ENCODE measurements at regions not wholly inside any gene's neighbourhood (a gene's known extent, or its start where the extent isn't known, plus 50 kb on each side); places are given as distances from the start of the nearest gene placed in this dataset.

- H2AFZ ChIP-seq (ENCODE audit: low read length): no peak overlapping the region
- peaks cover 7% of the 10 kb centered on the region for H3K27me3 ChIP-seq (ENCODE audit: control insufficient read depth, insufficient read depth, low read length)
- no peaks in the 10 kb centered on the region for H3K36me3 ChIP-seq (ENCODE audit: control insufficient read depth, insufficient read depth, low read length)
- DNase-seq (ENCODE audit: low read depth in 2 of 2): peak; percentile 63 to 71
- H3K27ac ChIP-seq (ENCODE audit: insufficient read depth, low read length): no peak overlapping the region
- H4K20me1 ChIP-seq (ENCODE audit: control insufficient read depth, extremely low read depth, insufficient read depth, low read length): no peaks in the 10 kb centered on the region
- no peak overlapping the region for H3K4me3 ChIP-seq (replicated peaks in 1 of 4; ENCODE audit: control extremely low read depth in 1 of 4, insufficient read depth in 1 of 4, low read depth in 3 of 4, low read length in 4 of 4)
- TF ChIP-seq CTCF (conservative IDR thresholded peaks at IDR 0.05 in 1 of 2, IDR thresholded peaks at IDR 0.05 in 1 of 2; ENCODE audit: low read depth in 1 of 2, low read length in 2 of 2): no peak
- TF ChIP-seq EZH2 (IDR thresholded peaks at IDR 0.05; ENCODE audit: low read length, missing control alignments): no peak
- H3K4me1 ChIP-seq (ENCODE audit: control insufficient read depth, extremely low read depth, insufficient read depth, low read length): no peaks in the 10 kb centered on the region
- no peak overlapping the region for H3K4me2 ChIP-seq (ENCODE audit: extremely low read depth, insufficient read depth, low read length)
- no peaks in the 10 kb centered on the region for H3K79me2 ChIP-seq (ENCODE audit: control insufficient read depth, insufficient read depth, low read length)
- no peaks in the 10 kb centered on the region for H3K9me3 ChIP-seq (ENCODE audit: control insufficient read depth, insufficient read depth, low read depth, low read length)
- H3K9ac ChIP-seq (ENCODE audit: insufficient read depth, low read length): no peak overlapping the region
These were observed 60.0 kb upstream of the MNS1 start for GRCh38 chr15:56524915-56525314.

DNA sequence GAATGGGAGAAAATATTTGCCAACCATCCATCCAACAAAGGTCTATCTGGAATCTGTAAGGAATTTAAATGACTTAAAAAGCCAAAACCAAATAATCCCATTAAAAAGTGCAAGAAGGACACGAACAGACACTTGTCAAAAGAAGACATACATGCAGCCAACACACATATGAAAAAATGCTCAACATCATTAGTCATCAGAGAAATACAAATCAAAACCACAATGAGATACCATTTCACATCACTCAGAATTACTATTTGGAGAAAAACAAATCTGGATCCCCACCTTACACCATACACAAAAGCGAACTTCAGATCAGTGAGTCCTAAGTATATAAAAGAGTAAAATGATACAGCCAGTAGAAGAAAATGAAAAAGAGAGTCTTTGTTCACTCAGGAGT lies 58.6 kb upstream of the MNS1 start:
- TF ChIP-seq EZH2 (IDR thresholded peaks at IDR 0.05; ENCODE audit: low read length, missing control alignments) (no peak), CTCF (conservative IDR thresholded peaks at IDR 0.05 in 1 of 2, IDR thresholded peaks at IDR 0.05 in 1 of 2; ENCODE audit: low read depth in 1 of 2, low read length in 2 of 2) (no peak)
- H4K20me1 ChIP-seq (ENCODE audit: control insufficient read depth, extremely low read depth, insufficient read depth, low read length): no peaks in the 10 kb centered on the region
- no peak overlapping the region for H3K9ac ChIP-seq (ENCODE audit: insufficient read depth, low read length)
- no peaks in the 10 kb centered on the region for H3K79me2 ChIP-seq (ENCODE audit: control insufficient read depth, insufficient read depth, low read length)
- no peak overlapping the region for H3K4me3 ChIP-seq (replicated peaks in 1 of 4; ENCODE audit: control extremely low read depth in 1 of 4, insufficient read depth in 1 of 4, low read depth in 3 of 4, low read length in 4 of 4)
- H3K4me1 ChIP-seq (ENCODE audit: control insufficient read depth, extremely low read depth, insufficient read depth, low read length): no peaks in the 10 kb centered on the region
- no peak overlapping the region for H3K4me2 ChIP-seq (ENCODE audit: extremely low read depth, insufficient read depth, low read length)
- H2AFZ ChIP-seq (ENCODE audit: low read length): no peak overlapping the region
- DNase-seq (ENCODE audit: low read depth in 2 of 2): peak in 1 of 2 donors; percentile 23
- H3K36me3 ChIP-seq (ENCODE audit: control insufficient read depth, insufficient read depth, low read length): no peaks in the 10 kb centered on the region
- H3K27ac ChIP-seq (ENCODE audit: insufficient read depth, low read length): no peak overlapping the region
- H3K27me3 ChIP-seq (ENCODE audit: control insufficient read depth, insufficient read depth, low read length): peaks cover 5% of the 10 kb centered on the region
- no peaks in the 10 kb centered on the region for H3K9me3 ChIP-seq (ENCODE audit: control insufficient read depth, insufficient read depth, low read depth, low read length)

- TF ChIP-seq CTCF (conservative IDR thresholded peaks at IDR 0.05 in 1 of 2, IDR thresholded peaks at IDR 0.05 in 1 of 2; ENCODE audit: low read depth in 1 of 2, low read length in 2 of 2) (no peak), EZH2 (IDR thresholded peaks at IDR 0.05; ENCODE audit: low read length, missing control alignments) (no peak)
- no peak overlapping the region for H3K4me2 ChIP-seq (ENCODE audit: extremely low read depth, insufficient read depth, low read length)
- H3K9ac ChIP-seq (ENCODE audit: insufficient read depth, low read length): no peak overlapping the region
- no peak overlapping the region for H3K4me3 ChIP-seq (replicated peaks in 1 of 4; ENCODE audit: control extremely low read depth in 1 of 4, insufficient read depth in 1 of 4, low read depth in 3 of 4, low read length in 4 of 4)
- peaks cover 2% of the 10 kb centered on the region for H3K27me3 ChIP-seq (ENCODE audit: control insufficient read depth, insufficient read depth, low read length)
- H3K4me1 ChIP-seq (ENCODE audit: control insufficient read depth, extremely low read depth, insufficient read depth, low read length): no peaks in the 10 kb centered on the region
- no peaks in the 10 kb centered on the region for H3K79me2 ChIP-seq (ENCODE audit: control insufficient read depth, insufficient read depth, low read length)
- H3K27ac ChIP-seq (ENCODE audit: insufficient read depth, low read length): no peak overlapping the region
- DNase-seq (ENCODE audit: low read depth in 2 of 2): no peak
- H3K9me3 ChIP-seq (ENCODE audit: control insufficient read depth, insufficient read depth, low read depth, low read length): no peaks in the 10 kb centered on the region
- H2AFZ ChIP-seq (ENCODE audit: low read length): no peak overlapping the region
- H3K36me3 ChIP-seq (ENCODE audit: control insufficient read depth, insufficient read depth, low read length): no peaks in the 10 kb centered on the region
- H4K20me1 ChIP-seq (ENCODE audit: control insufficient read depth, extremely low read depth, insufficient read depth, low read length): no peaks in the 10 kb centered on the region
These were observed 54.1 kb upstream of the MNS1 start for GRCh38 chr15:56519000-56519399.
